Endodermal cell (in vitro differentiated cells): ENCODE measurements at regions not wholly inside any gene's neighbourhood (a gene's known extent, or its start where the extent isn't known, plus 50 kb on each side); places are given as distances from the start of the nearest gene placed in this dataset.

Experiments used
- DNase-seq: peaks from one replicate; pipeline ENCODE4 v3.0.0-alpha.2; 2017
- H3K27ac ChIP-seq: 2 replicates; pipeline ENCODE4 v1.5.1; 2013; ENCODE audit warnings: mild to moderate bottlenecking, low read depth, low read length, moderate library complexity
- H3K27me3 ChIP-seq: 2 replicates; pipeline ENCODE4 v1.6.1; 2013; ENCODE audit warnings: mild to moderate bottlenecking, low read length, moderate library complexity; ENCODE audit not compliant: insufficient read depth, control insufficient read depth, poor library complexity, severe bottlenecking
- H3K36me3 ChIP-seq: 2 replicates; pipeline ENCODE4 v1.7.0; 2013; ENCODE audit warnings: mild to moderate bottlenecking, low read length, moderate library complexity; ENCODE audit not compliant: control insufficient read depth, insufficient read depth
- H3K4me1 ChIP-seq: one replicate; pipeline ENCODE4 v1.7.0; 2013; ENCODE audit warnings: low read length; ENCODE audit not compliant: control insufficient read depth, insufficient read depth
- H3K4me3 ChIP-seq: 2 replicates; pipeline ENCODE4 v1.5.1; 2013; ENCODE audit warnings: mild to moderate bottlenecking, low read length, moderate library complexity
- H3K9ac ChIP-seq: 2 replicates; pipeline ENCODE4 v1.6.1; 2013; ENCODE audit warnings: mild to moderate bottlenecking, low read length, moderate library complexity; ENCODE audit not compliant: poor library complexity, severe bottlenecking; ENCODE audit errors: extremely low read depth
- H3K9me3 ChIP-seq: 2 replicates; pipeline ENCODE4 v1.6.1; 2013; ENCODE audit warnings: mild to moderate bottlenecking, low read length, moderate library complexity; ENCODE audit not compliant: control insufficient read depth
- H3K27ac Mint-ChIP-seq: 2 replicates; pipeline ENCODE4 v1.8.0; 2020; ENCODE audit warnings: mixed read lengths
- H3K27me3 Mint-ChIP-seq: 2 replicates; pipeline ENCODE4 v1.8.0; 2021; ENCODE audit warnings: mild to moderate bottlenecking, mixed read lengths; ENCODE audit not compliant: insufficient read depth
- H3K36me3 Mint-ChIP-seq: 2 replicates; pipeline ENCODE4 v1.8.0; 2020; ENCODE audit warnings: low read depth, mixed read lengths
- H3K4me1 Mint-ChIP-seq: 2 replicates; pipeline ENCODE4 v1.8.0; 2020; ENCODE audit warnings: mixed read lengths
- H3K4me3 Mint-ChIP-seq: 2 replicates; pipeline ENCODE4 v1.8.0; 2020; ENCODE audit warnings: mild to moderate bottlenecking, moderate library complexity, mixed read lengths
- H3K9me3 Mint-ChIP-seq: 2 replicates; pipeline ENCODE4 v1.8.0; 2020; ENCODE audit warnings: mild to moderate bottlenecking, mixed read lengths
- CTCF ChIP-seq: fragments of 200-600 bp; sonication (generic); conservative IDR thresholded peaks from 2 replicates; pipeline ENCODE4 v1.5.0; 2021; ENCODE audit warnings: antibody characterized with exemption, mild to moderate bottlenecking
- WGBS, 2 experiments: methylation state at CpG; one replicate each; pipeline versions ENCODE4 v1.1.5 to v1.1.7; 2013; ENCODE audit warnings: missing lambda C conversion rate in 2 of 2, mixed read lengths in 1 of 2; ENCODE audit not compliant: insufficient coverage in 1 of 2, insufficient read length in 1 of 2; 5-methylcytosine and 5-hydroxymethylcytosine counted together

GRCh38 chr2:151028691-151029176 lies 232.9 kb downstream of the RBM43 start:
- Mint-ChIP-seq H3K36me3 (no peaks in the 10 kb centered on the region), H3K27me3 (no peaks in the 10 kb centered on the region), H3K27ac (no peak overlapping the region), H3K9me3 (no peaks in the 10 kb centered on the region), H3K4me1 (no peaks in the 10 kb centered on the region), H3K4me3 (no peak overlapping the region)
- no peak for TF ChIP-seq CTCF
- Histone ChIP-seq H3K9ac (no peak overlapping the region), H3K4me1 (no peaks in the 10 kb centered on the region), H3K36me3 (no peaks in the 10 kb centered on the region), H3K9me3 (no peaks in the 10 kb centered on the region), H3K27me3 (no peaks in the 10 kb centered on the region), H3K4me3 (no peak overlapping the region), H3K27ac (no peak overlapping the region)
- DNase-seq: no peak

- H3K27me3 Mint-ChIP-seq: no peaks in the 10 kb centered on the region
- no peaks in the 10 kb centered on the region for H3K27me3 ChIP-seq
- H3K9me3 Mint-ChIP-seq: no peaks in the 10 kb centered on the region
- no peak overlapping the region for H3K4me3 Mint-ChIP-seq
- no peak for DNase-seq
- H3K36me3 ChIP-seq: no peaks in the 10 kb centered on the region
- WGBS, 2 experiments: 88 to 94% methylated on average over 4 to 6 of the region's 6 CpGs
- no peak for TF ChIP-seq CTCF
- no peak overlapping the region for H3K4me3 ChIP-seq
- H3K9me3 ChIP-seq: no peaks in the 10 kb centered on the region
- H3K27ac Mint-ChIP-seq: no peak overlapping the region
- no peaks in the 10 kb centered on the region for H3K4me1 ChIP-seq
- H3K36me3 Mint-ChIP-seq: no peaks in the 10 kb centered on the region
- H3K27ac ChIP-seq: no peak overlapping the region
- H3K9ac ChIP-seq: no peak overlapping the region
- H3K4me1 Mint-ChIP-seq: no peaks in the 10 kb centered on the region
These were observed 234.5 kb downstream of the RBM43 start for GRCh38 chr2:151027151-151027550.

- WGBS, 2 experiments: 79% methylated on average over 1 of the region's 1 CpG; no CpG with 5 or more reads in 1 of the 2 experiments
- H3K4me1 Mint-ChIP-seq: no peaks in the 10 kb centered on the region
- Histone ChIP-seq H3K4me1 (no peaks in the 10 kb centered on the region), H3K27me3 (no peaks in the 10 kb centered on the region), H3K27ac (no peak overlapping the region), H3K9ac (no peak overlapping the region), H3K9me3 (no peaks in the 10 kb centered on the region), H3K4me3 (no peak overlapping the region), H3K36me3 (no peaks in the 10 kb centered on the region)
- no peak overlapping the region for H3K4me3 Mint-ChIP-seq
- H3K27ac Mint-ChIP-seq: no peak overlapping the region
- no peaks in the 10 kb centered on the region for H3K9me3 Mint-ChIP-seq
- H3K36me3 Mint-ChIP-seq: no peaks in the 10 kb centered on the region
- H3K27me3 Mint-ChIP-seq: no peaks in the 10 kb centered on the region
- no peak for TF ChIP-seq CTCF
- DNase-seq: no peak
These were observed 235.8 kb downstream of the RBM43 start for GRCh38 chr2:151025816-151026215.
